ENCODE measurements at regions not wholly inside any gene's neighbourhood (a gene's known extent, or its start where the extent isn't known, plus 50 kb on each side); places are given as distances from the start of the nearest gene placed in this dataset.
"Not testable (repeated sequence)": the region's sequence is repeated elsewhere in the genome, so short reads cannot be mapped to it uniquely, and the experiment has no call there.

- no peak for DNase-seq
Measured at GRCh38 chr18:60894254-60894945, 438.8 kb upstream of the CDH20 start.

GRCh38 chr18:60895181-60895580 is 438.0 kb upstream of the CDH20 start:
- DNase-seq: no peak

GRCh38 chr18:60898111-60898510 is 435.1 kb upstream of the CDH20 start:
- no peak for DNase-seq

- no peak for DNase-seq
Measured at GRCh38 chr18:60905699-60906098, 427.5 kb upstream of the CDH20 start.

- no peak for DNase-seq
Measured at GRCh38 chr18:60910534-60910933, 422.7 kb upstream of the CDH20 start.

GRCh38 chr18:60911504-60911903 is 421.7 kb upstream of the CDH20 start:
- no peak for DNase-seq

GRCh38 chr18:60915160-60915559 is 418.1 kb upstream of the CDH20 start:
- DNase-seq: no peak

- DNase-seq: not testable (repeated sequence)
Measured at GRCh38 chr18:60918862-60919261, 414.4 kb upstream of the CDH20 start.

- DNase-seq: no peak
Measured at GRCh38 chr18:60925892-60926291, 407.3 kb upstream of the CDH20 start.

GRCh38 chr18:60929966-60930365 is 403.3 kb upstream of the CDH20 start:
- DNase-seq: no peak

GRCh38 chr18:60935041-60935910 is 398.0 kb upstream of the CDH20 start:
- no peak for DNase-seq

- no peak for DNase-seq
Measured at GRCh38 chr18:60936101-60936500, 397.1 kb upstream of the CDH20 start.

- no peak for DNase-seq
Measured at GRCh38 chr18:60943297-60943696, 389.9 kb upstream of the CDH20 start.

GRCh38 chr18:60950634-60951033 is 382.6 kb upstream of the CDH20 start:
- no peak for DNase-seq

- DNase-seq: no peak
Measured at GRCh38 chr18:60951091-60951490, 382.1 kb upstream of the CDH20 start.

GRCh38 chr18:60962625-60963024 is 370.6 kb upstream of the CDH20 start:
- no peak for DNase-seq

- DNase-seq: no peak
Measured at GRCh38 chr18:60965856-60966255, 367.4 kb upstream of the CDH20 start.

- no peak for DNase-seq
Measured at GRCh38 chr18:60966876-60967275, 366.4 kb upstream of the CDH20 start.

GRCh38 chr18:60975420-60975819 is 357.8 kb upstream of the CDH20 start:
- no peak for DNase-seq

GRCh38 chr18:60976976-60977375 is 356.3 kb upstream of the CDH20 start:
- no peak for DNase-seq

- DNase-seq: no peak
Measured at GRCh38 chr18:60978338-60978737, 354.9 kb upstream of the CDH20 start.

- no peak for DNase-seq
Measured at GRCh38 chr18:60980422-60981005, 352.7 kb upstream of the CDH20 start.

GRCh38 chr18:60981682-60982328 is 351.4 kb upstream of the CDH20 start:
- DNase-seq: no peak

- no peak for DNase-seq
Measured at GRCh38 chr18:60982329-60982695, 350.9 kb upstream of the CDH20 start.
